GM19324 (cell line): ENCODE measurements at regions not wholly inside any gene's neighbourhood (a gene's known extent, or its start where the extent isn't known, plus 50 kb on each side); places are given as distances from the start of the nearest gene placed in this dataset.
A peak's percentile ranks its signal among the peaks of the same experiment; 100 is the strongest.

ENCODE experiments used
- ATAC-seq: cut with Tn5 transposase; IDR thresholded peaks from one replicate; pipeline ENCODE4 v1.9.1; 2021; ENCODE audit warnings: mild to moderate bottlenecking, moderate library complexity; ENCODE audit not compliant: unreplicated experiment, low FRiP score

DNA sequence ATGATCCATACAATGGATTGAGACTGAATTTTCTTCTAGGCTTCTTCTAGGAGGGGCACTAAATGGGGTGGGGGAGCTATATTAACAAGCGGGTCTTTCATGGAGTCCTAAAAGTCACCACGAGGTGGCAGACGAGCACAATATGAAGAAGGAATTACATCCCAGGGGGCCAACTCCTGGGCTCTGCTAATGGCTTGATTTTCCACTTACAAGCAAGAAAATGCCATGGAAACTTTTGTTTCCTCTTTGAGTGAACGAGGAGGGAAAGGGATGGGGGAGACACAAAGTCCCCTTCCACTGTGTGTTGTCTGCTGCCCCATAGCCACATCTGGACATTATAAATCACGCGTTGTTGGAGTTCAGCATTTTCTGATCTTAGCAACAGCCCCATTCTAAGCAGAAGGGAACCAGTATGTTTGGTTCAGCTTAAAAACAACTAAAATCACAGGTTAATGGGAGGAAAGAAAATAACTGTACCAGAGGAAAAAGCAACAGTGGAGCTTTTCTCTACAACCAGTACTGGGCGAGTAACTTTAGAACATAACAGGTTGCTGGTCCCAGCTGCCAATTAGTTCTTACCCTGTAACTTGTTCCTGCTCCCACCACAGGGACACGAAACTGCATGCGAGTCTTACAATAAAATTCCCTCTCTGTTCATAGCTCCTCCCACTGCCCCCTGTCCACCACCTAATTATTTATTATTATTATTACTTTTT lies 285.0 kb upstream of the PARD3B start:
- no peak for ATAC-seq

DNA sequence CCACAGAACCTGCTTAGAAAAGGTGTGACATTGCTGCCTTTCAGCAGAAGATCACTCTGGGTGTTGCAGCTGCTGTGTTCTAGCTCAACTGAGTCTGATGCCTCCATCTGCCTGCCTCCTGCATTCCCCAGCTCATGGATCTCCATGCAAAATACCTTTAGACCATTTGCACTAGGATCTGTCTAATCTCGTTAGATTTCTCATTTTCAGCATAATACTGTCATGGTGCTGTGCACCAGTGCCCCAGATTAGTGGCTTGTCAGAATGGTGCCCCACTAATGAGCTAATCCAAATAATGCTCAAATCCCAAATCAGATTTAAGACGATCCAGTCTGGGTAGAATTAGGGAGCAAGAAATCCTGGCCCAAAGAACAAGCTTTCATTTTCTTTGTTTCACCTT lies 284.4 kb upstream of the PARD3B start:
- ATAC-seq, result no peak

DNA sequence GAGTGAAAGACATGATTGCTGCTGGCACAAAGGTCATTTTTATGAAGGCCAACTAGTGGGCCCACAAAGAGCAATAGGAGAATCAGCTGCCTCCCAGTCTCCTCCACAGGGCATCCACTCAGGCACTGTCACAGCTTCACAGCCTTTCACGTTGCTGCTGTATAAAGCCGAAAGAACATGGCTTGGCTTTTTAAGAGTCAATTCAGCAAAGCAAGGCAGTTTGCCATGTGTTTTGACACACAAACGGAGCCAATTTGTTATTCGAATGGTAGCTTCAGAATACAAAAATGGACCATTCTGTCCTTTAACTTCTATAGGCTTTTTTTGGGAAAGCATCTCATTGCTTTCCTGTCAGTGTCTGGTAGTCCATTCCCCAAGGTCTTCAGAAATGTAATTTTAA lies 283.4 kb upstream of the PARD3B start:
- ATAC-seq, result no peak

DNA sequence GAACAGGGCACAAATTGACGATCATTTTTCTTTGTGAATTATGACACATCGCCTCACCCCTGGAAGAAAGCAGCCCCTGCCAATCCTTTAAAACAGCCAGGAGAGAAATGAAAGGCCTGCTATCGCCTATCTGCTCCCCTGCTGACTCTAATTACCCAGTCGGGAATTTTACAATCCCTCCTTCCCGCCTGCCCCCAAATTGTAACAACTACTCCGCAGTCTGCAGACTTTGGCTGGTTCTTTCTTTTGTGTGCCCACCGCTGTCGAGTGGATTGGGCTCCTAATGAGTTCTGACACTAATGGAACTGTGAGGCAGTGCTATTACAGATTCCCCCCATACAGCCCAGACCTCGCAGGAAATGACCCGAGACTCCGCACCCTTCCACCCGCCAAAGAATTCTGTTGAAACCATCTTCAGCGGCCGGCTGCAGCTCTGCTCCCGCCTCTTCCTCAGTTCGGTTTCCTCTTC lies 281.2 kb upstream of the PARD3B start:
- no peak for ATAC-seq

DNA sequence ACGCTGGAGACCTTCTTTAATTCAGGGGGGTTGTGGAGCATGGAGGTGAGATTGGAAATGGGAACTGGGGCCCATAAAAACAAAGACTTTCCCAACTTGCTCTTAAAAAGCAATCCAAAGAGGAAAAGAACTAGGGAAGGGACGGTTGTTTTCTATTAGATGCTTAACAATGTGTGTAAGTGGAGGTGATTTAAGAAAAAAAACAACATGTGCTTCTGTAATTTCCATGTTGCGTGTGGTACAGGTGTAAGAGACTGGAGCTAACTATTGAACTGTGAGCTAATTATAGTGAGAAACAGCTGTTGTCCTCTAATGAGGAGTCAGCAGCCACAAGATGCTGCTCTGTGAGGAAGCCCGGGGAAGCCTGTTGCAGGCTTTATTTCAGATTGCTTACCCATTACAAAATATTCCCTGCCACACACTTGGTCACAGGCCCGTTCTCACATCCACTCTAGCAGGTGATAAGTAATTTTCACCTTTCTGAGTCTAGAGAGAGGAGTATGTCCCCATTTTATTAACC lies 280.6 kb upstream of the PARD3B start:
- no peak for ATAC-seq

DNA sequence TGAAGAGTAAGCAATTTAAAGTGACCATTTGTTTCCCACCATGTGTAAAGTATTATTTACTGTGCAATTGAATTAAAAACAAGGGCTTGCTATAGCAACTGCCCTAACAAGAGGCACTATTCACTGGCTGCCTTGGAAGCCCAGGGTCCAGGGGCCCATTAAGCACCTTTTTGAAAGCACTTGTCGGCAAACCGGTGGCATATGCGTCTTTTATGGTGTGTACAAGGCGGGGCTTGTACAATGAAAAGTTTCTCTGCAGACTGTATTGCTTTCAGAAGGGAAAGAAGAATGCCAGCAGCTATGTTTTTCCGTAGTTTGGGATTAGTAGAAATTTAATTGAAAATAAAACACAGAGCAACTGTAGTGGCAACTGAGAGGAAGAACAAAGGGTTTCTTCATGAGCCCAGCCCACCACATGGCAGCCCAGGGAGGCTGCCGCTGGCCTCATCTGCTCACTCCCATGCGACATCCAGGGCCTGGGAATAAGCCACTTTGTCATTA lies 279.5 kb upstream of the PARD3B start:
- ATAC-seq, result no peak

DNA sequence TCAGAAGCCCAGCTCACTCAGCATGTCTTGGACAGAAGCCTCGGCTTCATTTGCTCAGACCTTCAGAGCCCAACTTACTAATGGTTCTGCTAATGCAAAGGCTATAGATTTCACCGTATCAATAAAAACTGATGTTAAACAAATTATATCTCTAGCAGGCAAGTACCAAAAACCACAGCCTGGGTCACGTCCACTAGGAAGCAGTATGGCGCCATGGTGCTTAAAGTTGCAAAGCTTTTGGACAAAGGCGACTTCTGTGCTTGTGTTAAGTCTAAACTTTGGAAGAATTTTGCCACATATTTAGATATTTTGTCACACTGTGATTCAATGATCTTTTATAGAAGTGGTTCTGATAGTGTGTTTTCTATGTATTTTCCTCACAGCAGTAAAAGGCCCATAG lies 276.8 kb upstream of the PARD3B start:
- no peak for ATAC-seq

DNA sequence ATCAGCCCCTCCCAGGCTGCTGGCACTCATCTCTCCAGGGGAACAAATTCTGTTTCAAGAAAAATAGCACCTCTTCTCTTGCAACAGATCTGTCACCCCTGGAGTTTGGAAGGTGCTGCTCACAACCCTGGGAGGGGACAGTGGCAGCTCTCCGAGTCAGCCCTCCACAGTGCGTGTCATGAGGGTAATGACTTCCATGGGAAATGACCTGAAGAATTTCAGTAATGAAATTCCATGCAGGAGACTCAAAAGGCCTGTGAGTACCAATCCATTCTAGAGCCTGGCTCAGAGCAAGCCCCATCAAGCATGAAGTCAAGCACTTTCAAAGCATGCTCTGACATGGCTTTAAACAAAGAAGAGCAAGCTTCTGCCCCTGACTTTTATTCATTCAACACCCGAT lies 276.3 kb upstream of the PARD3B start:
- no peak for ATAC-seq

DNA sequence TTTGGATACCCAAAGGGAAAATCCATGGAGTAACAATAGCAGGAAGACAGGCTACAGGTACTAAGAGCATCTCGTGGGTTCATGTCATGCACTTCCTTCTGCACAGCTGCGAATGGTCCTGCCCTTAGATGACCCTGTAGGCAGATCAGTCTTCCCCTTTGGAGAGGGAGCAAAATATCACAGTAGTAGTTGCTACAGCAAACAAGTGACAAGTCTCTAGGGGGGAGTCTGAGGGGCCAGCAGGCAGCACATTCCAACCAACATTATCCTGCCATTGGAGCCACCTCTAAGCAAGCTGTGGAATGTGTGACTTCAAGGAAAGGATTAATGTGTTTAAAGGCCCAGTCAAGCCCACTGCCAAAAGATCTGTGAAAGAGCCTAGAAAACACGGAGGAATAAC lies 273.2 kb upstream of the PARD3B start:
- ATAC-seq, result no peak

DNA sequence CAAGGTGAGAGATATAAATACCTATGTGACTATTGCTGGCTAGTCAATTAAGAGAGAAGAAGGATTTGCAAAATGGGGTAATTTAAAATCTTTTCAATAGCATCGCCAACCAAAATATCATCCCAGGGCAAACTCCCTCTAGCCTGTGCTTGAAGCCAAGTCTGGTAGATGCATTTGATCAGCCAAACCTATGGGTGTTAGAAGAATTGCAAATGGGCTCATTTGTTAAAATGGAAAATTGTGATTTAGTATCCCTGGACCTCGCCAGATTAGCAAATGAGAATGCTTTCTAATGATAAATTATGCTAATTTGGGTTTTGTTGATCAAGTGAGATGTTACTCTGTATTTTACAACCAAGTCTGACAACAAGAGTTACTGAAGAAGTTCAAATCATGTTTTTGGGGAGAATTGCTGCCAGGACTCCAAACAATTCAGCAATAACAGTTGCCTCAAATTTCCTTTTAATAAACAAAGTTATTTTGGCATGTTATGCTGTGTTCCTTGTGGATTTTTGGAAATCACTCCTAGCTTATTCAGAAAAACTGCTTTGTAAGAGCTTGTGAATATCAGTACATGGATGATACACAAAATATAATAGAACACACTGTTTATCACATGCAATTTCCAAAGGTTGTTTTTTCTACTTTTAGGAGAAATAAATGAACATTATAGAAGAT lies 272.5 kb upstream of the PARD3B start:
- ATAC-seq, result no peak

DNA sequence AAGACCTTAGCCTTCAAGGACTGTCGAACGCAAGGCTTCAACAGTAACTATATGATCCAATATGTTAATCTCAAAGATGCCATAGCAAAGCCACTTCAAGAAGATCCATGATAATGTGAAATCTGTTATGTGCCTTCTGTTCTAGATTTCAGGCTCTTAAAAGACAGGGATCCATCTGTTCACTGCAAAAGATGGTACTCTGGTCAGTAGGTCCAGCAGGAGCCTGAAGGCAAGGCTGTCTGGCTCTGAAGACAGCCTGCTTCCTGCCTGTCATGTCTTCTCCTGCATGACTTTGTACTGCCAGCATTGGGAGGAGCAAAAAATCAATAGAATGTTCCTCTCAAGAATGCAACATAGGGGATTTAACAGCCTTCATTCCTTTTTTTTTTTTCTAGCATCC lies 270.8 kb upstream of the PARD3B start:
- ATAC-seq, result no peak

DNA sequence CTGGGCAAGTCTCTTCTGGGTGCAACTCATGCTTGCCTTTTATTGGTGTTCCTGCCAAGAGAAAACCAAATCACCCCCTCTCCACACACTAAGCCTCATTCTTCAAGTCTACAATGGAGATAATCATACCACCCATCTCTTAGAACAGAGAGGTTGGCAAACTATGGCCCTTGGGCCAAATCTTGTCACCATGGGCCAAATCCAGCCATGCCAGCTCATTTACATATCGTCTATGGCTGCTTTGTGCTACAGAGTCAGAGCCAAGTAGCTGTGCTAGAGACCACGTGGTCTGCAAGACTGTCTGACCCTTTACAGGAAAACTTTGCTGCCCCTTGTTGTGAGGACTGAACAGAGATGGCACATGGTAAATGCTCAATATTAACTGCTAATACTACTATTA lies 270.3 kb upstream of the PARD3B start:
- no peak for ATAC-seq

DNA sequence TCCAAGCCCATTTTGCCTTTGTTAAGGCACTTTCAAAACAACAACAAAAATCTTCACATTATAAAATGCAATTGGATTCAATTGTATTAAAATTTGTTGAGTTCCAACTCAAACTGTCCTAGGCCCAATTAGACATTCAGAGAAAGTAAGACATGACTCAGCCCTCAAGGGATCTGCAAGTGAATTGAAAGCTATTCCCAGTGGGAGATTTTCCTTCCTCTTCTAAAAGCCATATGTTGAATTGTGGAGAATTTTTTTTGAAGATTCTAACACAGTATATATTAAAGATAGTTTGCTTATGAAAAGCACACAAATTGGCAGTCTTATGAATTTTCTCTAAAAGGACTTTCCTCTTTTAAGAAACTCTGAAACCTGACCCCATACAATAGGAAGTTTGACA lies 268.0 kb upstream of the PARD3B start:
- no peak for ATAC-seq

DNA sequence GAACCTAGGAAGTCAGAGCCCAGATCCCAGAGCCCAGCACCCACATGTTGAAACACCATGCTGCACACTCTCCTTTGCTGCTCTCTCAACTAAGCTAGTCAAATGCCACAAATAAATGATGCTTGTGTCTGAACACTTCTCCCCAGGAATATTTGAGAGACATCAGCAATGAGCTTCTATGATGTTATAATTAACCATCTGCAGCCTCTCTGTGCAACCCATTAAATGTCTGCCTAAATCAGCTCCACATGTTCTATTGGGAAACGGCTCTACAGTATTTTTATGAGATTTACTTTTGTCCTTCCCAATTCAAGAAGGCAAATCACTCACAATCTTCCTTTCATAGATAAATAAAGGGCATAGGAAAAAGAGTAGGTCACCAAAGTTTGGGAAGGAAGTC lies 266.8 kb upstream of the PARD3B start:
- no peak for ATAC-seq

DNA sequence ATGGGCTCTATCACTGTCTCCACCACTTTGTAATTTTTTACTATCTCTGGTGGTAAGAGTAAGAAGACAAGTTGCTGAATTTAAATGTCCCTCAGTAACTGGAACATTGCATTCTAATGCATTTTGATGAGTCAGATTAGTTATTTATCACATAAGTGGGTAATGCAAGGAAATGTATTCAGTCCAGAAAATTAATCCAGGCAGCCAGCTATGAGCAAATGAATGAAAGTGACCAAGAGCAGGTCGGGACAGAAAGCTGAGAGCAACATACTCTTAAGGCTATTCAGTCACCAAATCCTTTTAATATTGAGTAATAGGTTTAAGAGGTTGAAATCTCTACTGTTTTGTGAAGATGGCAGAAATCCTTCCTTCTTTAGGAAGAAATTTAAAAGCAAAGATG lies 265.5 kb upstream of the PARD3B start:
- ATAC-seq, result no peak

DNA sequence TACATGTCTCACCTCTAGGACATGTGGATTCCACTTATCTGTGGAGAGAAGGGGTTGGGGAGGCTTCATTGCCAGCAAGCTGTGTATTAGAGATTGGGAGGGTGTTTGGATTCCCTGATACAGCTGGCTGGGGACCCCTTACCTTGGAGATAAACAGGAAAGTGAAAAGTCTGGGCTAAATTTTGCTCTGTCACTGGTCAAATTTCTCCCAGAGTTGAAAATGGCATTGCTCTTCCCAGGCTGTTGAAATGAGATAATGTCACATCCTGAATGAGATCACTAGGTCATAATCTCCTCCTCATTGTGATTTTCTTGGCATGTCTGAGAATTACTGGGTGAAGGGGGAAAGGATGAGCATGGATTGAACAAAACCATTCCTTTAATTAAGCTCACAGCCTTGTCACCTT lies 265.0 kb upstream of the PARD3B start:
- ATAC-seq, result no peak

DNA sequence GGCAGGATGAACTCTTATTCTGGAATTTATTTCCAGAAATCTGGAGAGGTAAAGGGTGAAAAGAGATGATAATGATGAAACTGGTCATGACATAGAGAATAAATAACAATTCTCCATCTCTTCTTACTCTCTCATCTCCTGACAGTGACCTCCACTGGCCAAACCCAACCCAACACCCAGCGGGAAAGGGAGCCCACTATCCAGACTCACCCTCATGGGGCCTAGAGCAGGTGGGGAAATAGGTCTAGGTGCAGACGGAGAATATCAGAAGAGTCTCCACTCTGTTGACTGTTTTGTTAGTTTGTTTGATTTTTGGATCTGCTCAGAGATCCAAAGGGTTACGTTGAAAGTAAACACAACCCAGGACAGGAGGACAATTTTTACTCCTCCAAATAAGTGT lies 263.2 kb upstream of the PARD3B start:
- no peak for ATAC-seq

DNA sequence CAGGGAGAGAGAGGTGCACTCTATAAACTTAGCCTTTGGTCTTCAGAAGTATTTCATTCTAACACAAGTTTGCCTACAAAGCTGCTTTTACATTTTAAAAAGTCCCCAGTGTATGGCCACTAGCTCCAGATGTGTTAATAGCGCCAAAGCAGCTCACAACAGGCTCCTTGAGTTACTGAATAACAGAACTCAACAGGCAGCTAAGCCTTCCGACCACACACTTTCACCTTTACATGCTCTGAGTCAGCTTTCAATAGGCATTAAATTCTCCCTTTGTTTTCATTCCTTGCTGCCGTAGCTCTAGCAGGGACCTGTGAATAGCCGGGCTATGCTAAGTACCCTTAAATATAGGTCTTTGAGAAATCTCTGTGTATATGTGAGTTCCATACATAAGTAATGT lies 262.8 kb upstream of the PARD3B start:
- ATAC-seq, result peak; percentile 62

DNA sequence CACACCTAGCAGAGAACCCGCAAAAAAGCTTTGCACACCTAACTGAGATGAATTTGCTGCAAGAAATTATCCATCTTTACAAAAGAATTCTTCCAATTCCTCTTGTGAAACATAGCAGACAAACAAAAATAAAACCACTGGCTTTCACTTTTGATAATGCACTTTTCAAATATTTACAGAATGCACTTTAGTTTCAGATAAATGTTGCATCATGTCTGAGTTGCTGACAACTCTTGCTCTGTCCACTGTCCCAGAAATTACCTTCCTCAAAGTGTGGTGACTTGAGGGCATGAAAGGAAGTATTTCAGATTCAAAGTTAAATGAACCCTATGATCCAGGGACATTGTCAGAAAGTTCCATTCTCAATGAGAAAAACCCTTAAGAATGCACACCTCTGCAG lies 256.2 kb upstream of the PARD3B start:
- no peak for ATAC-seq

DNA sequence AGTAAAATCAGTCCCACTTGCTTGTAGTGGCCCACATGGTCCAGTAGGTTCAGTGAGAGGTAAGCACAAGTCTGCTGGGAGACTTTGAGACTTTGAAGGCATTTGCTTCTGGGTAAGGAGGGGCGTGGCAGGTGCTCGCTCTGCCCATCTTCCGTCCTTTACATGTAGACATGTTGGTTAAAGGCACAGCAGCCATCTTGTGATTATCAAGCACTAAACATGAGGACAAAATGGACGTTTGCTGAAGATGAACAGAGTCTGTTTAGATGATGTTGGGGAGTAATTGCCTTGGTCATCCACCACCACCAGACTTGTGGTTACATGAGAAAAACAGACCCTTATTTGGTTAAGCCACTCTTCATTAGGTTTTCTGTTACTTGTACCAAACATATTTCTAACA lies 252.8 kb upstream of the PARD3B start:
- no peak for ATAC-seq

DNA sequence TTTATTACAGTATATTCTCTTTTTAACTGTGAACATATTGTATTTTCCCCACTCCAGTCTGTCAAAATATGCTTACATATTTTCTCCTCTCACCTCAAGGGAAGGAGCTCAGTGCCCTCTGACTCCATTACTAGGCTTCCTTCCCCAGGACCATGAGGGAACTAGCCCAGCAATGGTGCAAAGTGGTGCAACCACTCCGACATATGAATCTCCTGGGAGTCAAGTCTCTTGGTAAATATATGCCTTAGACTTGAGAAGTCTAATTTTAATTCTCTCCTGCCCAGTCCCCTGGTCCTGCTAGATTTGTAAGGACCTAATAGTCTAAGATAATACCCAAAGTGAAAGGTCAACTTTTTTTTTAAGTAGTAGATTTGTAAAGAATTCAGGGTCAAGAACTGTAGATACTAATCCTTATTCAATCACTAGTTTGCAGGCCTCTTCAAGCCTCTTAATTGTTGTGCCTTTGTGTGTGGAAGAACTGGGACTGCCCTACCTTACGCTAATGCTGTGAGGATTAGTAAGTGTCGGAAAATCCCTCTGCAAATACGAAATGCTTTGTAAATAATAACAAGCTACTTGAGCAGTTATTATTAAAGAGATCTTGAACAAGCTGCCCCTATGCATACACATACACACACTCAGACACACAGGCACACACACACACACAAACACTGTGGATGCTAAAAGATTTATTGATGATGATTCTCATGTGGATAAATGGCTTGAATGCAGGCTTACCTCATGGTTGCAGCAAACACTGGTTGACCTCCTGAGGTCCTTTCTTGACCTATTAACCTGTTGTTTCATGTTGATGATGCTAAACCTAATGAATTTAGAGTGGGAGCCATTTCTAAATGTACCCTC lies 251.2 kb upstream of the PARD3B start:
- ATAC-seq, result no peak
